WERI-Rb-1 (cell line): ENCODE measurements at regions not wholly inside any gene's neighbourhood (a gene's known extent, or its start where the extent isn't known, plus 50 kb on each side); places are given as distances from the start of the nearest gene placed in this dataset.
A peak's percentile ranks its signal among the peaks of the same experiment; 100 is the strongest.
"Not testable (repeated sequence)": the region's sequence is repeated elsewhere in the genome, so short reads cannot be mapped to it uniquely, and the experiment has no call there.

Experiments used
- DNase-seq: peaks from one replicate; pipeline ENCODE4 v3.0.0-alpha.2; 2020
- H3K27ac ChIP-seq: fragments of 250-450 bp; sonication (Bioruptor Pico); 2 replicates; pipeline ENCODE4 v1.5.1; 2020; ENCODE audit warnings: mild to moderate bottlenecking, moderate library complexity
- H3K27me3 ChIP-seq: fragments of 250-450 bp; sonication (Bioruptor Pico); 2 replicates; pipeline ENCODE4 v1.5.1; 2021; ENCODE audit warnings: mild to moderate bottlenecking, low read depth, moderate library complexity; ENCODE audit not compliant: insufficient read depth, severe bottlenecking
- H3K36me3 ChIP-seq: fragments of 250-450 bp; sonication (Bioruptor Pico); 2 replicates; pipeline ENCODE4 v1.5.1; 2020; ENCODE audit warnings: mild to moderate bottlenecking, moderate library complexity
- H3K4me3 ChIP-seq: 2 replicates; pipeline ENCODE4 v1.5.1; 2011; ENCODE audit warnings: low read depth, mild to moderate bottlenecking, control low read depth, low read length
- H3K9me3 ChIP-seq: fragments of 250-450 bp; sonication (Bioruptor Pico); 2 replicates; pipeline ENCODE4 v1.5.1; 2021; ENCODE audit warnings: mild to moderate bottlenecking, moderate library complexity; ENCODE audit not compliant: severe bottlenecking
- TF ChIP-seq, protein P1 (sequence below): IDR thresholded peaks from 2 replicates; pipeline ENCODE4 v1.5.1; 2011; ENCODE audit warnings: low read depth, mild to moderate bottlenecking, control low read depth, inconsistent platforms, low read length

DNA sequence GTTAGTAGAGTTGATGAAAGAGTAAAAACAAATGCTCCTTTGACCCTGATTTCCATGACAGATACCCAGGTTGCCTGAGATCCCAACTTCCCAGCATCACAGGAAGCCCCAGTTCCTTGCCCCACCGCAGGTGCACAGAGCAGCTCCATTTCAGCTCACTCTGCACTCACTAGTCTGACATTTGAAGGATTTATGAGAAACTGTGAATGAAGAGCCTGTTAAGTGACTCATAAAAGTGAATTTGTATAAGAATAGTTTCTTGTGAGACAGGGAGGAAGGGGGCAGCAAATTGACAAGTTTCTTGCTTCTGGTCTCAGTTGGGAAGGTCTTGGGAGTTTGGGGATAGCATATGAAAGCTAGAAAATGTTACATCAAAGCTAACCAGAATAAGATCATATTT is 248.7 kb upstream of the ATP5MC3 start:
- TF ChIP-seq, protein P1, sequence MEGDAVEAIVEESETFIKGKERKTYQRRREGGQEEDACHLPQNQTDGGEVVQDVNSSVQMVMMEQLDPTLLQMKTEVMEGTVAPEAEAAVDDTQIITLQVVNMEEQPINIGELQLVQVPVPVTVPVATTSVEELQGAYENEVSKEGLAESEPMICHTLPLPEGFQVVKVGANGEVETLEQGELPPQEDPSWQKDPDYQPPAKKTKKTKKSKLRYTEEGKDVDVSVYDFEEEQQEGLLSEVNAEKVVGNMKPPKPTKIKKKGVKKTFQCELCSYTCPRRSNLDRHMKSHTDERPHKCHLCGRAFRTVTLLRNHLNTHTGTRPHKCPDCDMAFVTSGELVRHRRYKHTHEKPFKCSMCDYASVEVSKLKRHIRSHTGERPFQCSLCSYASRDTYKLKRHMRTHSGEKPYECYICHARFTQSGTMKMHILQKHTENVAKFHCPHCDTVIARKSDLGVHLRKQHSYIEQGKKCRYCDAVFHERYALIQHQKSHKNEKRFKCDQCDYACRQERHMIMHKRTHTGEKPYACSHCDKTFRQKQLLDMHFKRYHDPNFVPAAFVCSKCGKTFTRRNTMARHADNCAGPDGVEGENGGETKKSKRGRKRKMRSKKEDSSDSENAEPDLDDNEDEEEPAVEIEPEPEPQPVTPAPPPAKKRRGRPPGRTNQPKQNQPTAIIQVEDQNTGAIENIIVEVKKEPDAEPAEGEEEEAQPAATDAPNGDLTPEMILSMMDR, result no peak
- H3K4me3 ChIP-seq, result no peak overlapping the region
- peaks cover 44% of the 10 kb centered on the region for H3K27me3 ChIP-seq
- H3K27ac ChIP-seq, result no peak overlapping the region
- no peak for DNase-seq
- H3K9me3 ChIP-seq, result no peaks in the 10 kb centered on the region
- no peaks in the 10 kb centered on the region for H3K36me3 ChIP-seq

DNA sequence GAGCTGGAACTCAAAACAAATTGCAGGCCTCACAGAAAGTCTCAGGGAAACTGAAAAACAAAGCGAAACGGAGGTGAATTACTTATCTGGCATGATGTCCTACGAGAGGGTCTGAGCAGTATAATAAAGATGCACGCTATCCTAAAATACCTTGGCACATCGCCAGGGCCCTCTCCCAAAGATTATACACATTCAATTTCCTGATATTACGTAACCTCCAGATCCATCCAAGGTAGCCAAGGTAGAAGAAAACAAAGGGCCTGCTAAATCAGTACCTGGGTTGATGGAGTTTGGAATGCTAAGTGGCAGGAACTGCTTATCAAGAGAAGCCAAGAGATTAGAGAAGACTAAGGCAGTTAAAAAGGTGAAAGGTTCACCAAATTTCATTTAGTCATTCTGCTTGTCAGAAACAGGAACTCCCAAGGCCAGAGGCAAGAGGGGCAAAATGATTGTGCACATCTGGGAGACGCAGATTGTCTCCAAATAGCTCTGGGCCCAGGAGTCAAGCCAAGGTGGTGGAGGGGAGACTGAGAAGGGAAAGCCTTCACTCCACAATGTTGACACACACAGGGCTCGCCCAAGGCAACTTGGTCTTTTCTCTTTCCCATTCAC is 236.8 kb upstream of the ATP5MC3 start:
- H3K27ac ChIP-seq, result no peak overlapping the region
- no peak for DNase-seq
- H3K36me3 ChIP-seq, result no peaks in the 10 kb centered on the region
- TF ChIP-seq, protein P1, result no peak
- H3K4me3 ChIP-seq, result no peak overlapping the region
- no peaks in the 10 kb centered on the region for H3K9me3 ChIP-seq
- peaks cover 60% of the 10 kb centered on the region for H3K27me3 ChIP-seq

DNA sequence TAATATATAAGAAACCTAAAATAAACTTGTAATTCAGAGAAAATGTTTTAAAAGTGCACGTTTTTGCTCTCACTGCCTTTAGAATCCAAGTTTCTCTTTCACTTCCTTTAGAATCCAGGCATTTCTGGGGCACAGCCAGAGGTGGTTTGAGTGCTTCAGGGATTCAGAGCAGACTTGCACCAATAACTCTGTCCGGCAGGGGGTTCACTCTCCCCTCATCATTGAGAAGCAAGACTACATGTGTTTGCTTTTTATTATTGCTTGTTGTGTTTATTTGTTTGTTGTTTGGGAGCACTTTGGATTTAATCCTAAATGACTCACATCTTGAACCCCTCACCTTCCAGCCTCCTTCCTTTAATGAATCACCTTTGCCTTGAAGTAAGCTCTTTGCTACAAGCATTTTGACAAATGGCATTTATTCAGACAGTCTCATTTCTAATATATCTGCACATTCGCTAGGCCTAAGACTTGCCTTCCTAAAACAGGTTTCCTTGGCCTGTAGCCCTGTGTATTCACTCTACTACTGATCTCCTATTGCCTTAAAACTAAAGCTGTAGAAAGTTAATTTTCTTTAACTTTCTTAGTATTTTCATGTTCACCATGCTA is 233.5 kb upstream of the ATP5MC3 start:
- Histone ChIP-seq H3K9me3 (no peaks in the 10 kb centered on the region), H3K27ac (no peak overlapping the region), H3K36me3 (no peaks in the 10 kb centered on the region), H3K4me3 (no peak overlapping the region), H3K27me3 (peaks cover 40% of the 10 kb centered on the region)
- TF ChIP-seq, protein P1, result peak; percentile 73
- peak; percentile 36 for DNase-seq

DNA sequence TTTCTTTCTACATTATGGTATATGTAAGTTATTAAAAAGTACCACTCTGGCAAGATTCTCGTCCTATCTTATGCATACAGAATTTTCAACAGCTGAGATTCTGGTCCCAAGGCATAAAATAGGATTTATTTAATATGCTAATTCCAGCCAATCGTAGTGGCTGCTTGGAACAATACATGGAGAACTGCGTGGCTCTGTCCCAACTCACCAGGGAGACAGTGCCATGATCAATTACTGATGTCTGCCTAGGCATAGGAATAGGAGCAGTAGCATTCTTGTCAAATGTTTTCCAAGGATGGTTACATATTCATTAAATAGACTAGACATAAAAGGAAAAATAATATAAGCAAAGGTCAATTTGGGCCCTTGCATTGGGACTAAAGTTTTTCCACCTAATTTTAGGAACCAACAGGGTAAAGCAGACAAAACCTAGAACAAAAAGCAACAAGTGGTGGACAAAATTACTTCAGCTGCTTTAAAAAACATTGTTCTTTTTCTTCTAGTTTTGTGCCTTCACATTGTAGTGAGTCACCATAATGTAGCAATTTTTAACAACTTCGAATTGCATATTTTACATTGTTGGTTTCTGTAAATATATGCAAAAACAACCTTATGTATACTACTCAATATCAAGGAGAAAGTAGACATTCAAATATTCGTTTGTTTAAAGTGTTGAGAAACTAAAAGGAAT is 232.8 kb upstream of the ATP5MC3 start:
- peaks cover 35% of the 10 kb centered on the region for H3K27me3 ChIP-seq
- TF ChIP-seq, protein P1, result no peak
- no peaks in the 10 kb centered on the region for H3K36me3 ChIP-seq
- DNase-seq, result no peak
- H3K27ac ChIP-seq, result no peak overlapping the region
- H3K9me3 ChIP-seq, result no peaks in the 10 kb centered on the region
- H3K4me3 ChIP-seq, result no peak overlapping the region

DNA sequence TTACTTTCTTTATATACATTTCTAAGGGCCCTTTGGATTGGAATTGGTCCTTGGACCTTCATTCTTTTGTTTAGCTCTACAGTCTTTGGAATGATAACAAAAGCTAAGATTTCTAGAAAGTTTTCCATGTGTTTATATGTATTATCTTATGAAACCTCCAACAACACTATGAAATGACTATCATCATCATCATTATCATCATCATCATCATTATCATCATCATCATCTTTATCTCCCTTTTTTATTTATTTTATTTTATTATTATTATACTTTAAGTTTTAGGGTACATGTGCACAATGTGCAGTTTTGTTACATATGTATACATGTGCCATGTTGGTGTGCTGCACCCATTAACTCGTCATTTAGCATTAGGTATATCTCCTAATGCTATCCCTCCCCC is 229.4 kb upstream of the ATP5MC3 start:
- not testable (repeated sequence) for H3K36me3 ChIP-seq, H3K27ac ChIP-seq, DNase-seq, H3K9me3 ChIP-seq, H3K4me3 ChIP-seq
- peaks cover 24% of the 10 kb centered on the region for H3K27me3 ChIP-seq

DNA sequence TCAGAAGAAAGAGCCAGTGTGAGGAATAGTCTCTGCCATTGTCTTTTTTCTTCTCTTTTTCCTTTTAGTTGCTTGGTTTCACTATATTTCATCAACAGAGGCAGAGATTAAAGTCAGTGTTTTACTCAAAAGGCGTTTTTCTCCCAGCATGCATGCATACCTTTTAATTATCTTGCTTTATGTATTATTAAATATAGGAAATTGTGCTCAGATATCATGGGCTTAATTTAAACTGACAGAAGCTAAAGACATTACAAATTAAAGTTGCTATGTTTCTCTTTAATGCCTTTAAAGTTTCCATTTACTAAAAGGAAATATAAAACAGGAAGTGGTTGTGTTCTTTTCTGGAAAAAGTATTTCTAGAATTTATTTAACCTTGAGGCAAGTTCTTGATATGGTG is 223.3 kb upstream of the ATP5MC3 start:
- no peak overlapping the region for H3K4me3 ChIP-seq
- H3K36me3 ChIP-seq, result no peaks in the 10 kb centered on the region
- TF ChIP-seq, protein P1, result no peak
- DNase-seq, result no peak
- no peaks in the 10 kb centered on the region for H3K9me3 ChIP-seq
- H3K27me3 ChIP-seq, result peaks cover 54% of the 10 kb centered on the region
- H3K27ac ChIP-seq, result no peak overlapping the region
